NCI-H345 (cell line): ENCODE measurements at regions not wholly inside any gene's neighbourhood (a gene's known extent, or its start where the extent isn't known, plus 50 kb on each side); places are given as distances from the start of the nearest gene placed in this dataset.
A peak's percentile ranks its signal among the peaks of the same experiment; 100 is the strongest.

Experiments used
- DNase-seq: peaks from one replicate; lab custom pipeline; 2025; lab: John Stamatoyannopoulos, UW

DNA sequence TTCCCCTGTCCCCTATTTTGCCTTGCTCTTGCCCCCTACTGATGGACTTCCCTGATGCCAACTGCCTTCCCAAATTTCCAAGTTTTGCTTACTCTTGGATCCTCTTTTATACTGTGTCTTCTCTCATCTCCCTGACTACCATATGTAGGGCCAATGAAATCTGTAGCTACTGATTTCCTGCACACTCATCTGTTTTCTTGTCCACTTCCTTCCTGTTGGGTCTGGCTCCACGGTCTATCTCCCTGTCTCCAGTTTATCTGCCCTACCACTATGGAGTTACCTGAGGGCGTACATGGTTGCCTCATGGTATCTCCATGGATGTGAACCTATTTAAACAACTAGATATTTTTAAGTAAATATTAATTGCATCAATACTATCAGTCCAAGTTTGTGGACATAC lies 140.3 kb upstream of the MCHR2 start:
- DNase-seq = no peak

DNA sequence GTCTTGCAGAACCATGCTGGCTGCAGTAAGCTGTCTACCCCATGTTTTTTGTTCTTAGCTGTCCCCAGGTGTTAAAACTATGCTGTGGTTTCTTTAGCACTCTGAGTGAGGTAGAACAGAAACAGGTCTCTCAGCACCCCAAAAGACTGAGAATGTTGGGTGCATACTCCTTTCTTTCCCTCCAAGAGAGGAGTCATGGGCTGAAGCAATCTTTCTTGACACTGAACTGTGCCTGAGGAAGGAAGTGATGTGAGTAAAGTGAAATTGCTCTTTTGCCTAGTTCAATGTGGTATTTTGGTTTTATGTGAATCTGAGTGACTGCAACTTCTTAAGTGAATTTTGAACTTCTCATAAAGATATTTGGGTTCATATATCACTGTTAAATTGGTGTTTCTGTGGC lies 138.0 kb upstream of the MCHR2 start:
- no peak for DNase-seq

DNA sequence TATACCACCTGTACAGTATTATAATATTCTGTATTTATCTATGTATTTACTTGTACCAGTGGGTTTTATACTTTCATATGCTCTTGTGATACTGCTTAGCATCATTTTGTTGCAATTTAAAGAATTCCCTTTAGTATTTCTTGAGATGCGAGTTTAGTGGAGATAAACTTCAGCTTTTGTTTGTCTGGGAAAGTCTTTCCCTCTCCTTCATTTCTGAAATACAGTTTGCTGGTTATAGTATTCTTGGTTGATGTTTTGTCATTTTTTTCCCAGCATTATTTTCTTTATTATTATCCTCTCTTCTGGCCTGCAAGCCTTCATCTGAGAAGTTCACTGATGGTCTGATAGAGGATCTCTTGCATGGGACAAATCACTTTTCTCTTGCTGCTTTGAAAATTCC lies 136.6 kb upstream of the MCHR2 start:
- DNase-seq = no peak

DNA sequence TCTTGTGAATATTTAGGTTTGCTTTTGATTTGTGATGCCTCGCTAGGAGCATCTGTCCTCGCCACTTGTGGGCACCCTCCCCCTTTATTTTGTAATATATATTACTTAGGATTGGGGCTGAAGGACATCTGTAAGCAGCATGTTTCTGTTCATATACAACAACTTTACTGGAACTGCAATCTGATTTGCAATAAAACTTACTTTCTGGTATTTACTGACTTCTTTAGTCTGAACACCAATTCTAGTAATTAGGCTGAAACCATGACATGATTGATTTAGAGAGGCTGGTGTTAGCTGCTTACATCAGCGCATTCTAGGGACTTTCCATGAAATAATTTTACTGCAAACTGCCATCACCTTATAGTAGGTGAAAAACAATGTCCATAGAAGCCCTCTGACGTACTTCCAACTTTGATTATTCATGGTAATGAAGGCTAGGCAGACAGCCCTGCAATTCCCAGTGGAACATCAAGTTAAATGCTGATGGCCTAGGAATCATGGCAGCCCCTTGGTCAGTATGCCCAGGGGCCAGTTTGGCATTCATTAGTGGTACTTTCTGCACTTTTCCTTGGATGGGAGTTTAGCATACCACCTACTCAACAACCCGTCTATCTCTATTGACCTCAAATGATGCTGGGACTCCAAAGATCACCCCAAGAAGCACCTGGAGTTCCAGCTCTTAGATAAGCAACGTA lies 132.9 kb upstream of the MCHR2 start:
- no peak for DNase-seq

DNA sequence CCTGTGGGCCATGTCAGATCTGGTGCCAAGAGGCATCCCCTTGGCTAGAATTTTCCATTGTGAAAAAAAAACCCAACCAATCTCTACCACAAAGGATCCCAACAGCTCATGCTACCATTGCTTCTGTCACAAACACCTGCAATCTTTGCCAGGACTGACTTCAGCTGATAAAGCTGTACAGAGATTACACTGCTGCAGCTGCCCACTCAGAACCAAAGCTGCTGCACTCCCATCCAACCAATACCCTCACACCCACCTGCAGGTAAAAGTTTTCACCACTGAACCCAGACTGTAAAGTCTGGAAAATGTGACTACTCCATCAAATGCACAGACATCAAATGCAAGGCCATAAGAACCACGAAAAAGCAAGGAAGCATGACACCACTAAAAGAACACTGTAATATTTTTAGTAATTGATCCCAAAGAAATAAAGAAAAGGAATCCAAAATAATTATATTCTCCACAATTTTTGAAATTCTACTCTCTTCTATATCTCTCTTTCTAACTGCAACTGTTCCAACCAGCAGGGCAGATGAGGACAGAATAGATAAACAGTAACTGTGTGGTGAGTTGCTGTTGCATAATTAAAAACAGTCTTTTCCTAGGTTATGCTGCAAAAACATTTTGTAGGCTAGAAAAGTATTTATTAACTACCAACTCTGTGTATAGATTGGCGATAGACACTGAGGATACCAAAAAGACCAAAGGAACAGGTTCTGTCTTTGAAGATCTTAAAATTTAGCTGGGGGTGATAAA lies 128.0 kb upstream of the MCHR2 start:
- no peak for DNase-seq

DNA sequence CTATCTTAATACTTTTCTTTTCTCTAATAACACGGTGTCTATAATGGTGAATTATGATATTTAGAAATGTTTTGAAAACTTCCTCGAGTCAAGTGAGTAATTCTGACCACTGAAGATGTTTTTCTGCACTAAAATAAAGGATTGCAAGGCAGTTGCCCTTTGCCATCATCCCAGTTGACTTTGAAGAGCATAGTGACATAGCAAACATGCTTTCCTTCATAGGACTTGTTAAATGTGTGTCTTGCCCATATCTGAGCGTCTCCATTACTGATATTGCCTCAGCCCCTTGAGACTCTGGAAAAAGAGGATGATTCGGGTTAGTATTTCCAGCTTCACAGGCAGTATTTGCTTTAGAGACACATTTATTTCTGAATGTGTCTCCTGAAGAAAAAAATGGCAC lies 125.2 kb upstream of the MCHR2 start:
- no peak for DNase-seq

DNA sequence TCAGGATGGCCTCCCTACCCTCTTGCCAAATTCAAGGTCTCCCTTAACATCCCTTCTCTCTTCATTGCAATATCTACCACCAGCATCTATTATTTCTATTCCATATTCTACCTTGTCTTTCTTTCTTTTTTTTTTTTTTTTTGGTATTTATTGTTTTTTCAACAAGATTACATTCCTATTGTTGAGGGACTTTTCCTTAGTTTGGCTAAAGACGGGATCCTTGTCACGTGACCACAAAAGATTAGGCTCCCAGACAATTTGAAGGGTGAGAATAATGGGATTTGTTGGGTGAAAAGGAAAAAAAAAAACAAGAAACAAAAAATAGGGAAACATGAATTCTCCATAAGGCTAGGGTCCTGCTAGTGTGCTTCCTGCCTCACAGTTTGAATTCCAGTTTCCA lies 124.3 kb upstream of the MCHR2 start:
- DNase-seq = no peak

DNA sequence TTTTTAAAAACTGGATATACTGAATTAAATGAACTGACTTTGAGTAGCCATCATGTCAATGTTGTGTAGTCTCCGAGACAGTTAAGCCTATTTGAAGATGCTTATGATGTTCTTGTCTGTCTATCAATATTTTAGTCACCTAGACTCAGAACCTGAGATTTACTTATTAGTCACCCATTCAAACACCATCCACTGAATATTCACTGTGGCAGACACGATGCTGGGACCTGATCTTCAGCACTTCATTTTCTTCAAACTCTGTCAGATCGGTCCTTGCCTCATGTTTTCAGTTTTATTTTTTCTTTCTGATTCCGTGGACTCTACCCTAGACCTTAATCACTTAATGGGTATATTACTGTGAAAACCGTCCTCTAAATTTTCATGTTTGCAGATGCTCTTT lies 123.7 kb upstream of the MCHR2 start:
- no peak for DNase-seq

DNA sequence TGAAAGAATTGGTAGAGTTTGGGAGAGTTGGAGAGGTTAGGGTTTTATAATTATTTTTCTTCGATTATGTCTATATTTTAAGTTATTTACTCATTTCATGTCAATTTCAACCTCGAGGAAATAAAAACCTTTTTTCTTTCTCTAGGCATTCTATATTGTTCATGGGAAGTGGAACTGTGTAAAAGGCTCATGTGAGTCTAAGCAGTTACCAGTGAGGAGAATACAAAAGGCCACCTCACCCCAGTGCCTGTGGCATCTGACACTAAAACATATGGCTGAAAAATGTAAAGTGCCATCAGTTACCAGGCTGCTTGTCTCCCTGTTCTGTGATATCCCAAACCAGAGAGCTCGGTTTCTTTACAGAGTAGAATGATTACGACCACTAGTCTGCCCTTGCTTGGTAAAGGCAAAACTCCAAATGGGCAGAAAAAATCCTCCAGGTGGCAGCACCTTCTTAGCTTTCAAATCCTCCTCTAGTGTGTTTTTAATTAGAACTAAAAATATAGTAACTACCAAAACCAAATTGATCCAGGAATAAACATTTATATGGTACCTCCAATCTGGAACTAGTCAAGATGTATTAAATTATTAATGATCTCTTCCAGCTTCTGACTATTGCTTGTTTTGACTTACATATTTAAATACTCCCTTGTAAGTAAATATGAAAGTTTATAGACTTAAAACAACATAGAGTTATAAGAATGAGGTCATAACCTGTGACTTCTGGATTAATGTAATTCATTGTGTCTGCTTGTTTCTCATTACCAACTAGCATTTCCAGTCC lies 122.6 kb upstream of the MCHR2 start:
- peak; percentile 69 for DNase-seq

DNA sequence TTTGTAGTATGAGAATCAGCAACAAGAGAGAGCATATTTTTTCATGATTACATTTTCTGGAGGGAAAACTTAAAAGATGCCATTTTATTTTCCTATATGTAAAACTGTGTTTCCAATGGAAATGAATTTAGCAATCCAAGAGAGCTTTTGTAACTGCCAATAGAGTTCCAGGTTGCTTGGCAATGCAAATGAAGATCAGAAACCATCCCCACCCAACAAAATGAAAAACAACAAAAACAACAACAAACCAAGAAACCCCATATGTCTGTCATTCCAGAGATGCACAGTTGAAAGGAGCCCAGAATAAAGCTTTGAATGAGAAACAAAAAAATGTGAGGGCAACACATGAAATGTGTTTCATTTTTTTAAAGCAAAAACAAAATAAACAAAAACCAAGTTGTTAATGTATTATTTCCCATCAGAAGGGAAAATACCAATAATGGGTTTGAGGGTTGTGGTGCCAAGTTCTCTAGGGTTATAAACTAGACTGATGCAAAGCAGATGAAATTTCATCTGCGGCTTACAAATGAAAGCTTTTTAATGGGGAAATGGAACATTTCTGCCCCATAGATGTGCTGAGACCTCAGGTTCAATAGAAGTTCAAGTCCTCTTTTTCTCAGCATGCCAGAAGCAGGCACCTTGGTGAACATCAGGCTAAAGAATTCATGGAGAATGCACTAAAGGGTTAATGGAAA lies 121.5 kb upstream of the MCHR2 start:
- no peak for DNase-seq

DNA sequence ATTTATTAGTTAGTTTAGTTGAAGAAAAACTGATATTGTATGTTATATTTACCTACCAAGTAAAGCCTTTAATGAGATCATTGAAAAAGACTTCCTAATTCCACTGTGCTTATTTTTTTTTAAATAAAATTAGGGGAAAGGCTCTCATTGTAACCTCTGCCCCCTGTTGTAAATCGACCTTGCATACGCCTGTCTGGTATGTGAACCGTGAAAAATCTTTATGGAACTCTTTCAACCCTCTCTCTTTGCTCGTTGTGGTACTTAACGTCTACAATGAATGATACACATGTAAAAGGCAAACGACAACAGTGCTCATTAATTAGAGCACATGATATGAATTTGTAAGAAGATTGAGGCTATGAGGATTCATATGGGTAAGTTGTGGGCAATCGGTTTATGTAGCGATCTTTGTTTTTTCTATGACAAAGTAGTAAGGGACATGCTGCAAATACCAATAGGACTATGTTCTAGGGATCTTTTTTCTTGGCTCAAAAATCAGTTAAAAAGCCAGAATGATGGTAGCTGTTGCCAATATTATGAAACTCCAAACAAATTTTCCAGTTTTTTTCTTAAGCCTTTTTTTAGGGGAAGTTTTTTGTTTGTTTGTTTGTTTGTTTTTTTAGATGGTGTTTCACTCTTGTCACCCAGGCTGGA lies 119.0 kb upstream of the MCHR2 start:
- no peak for DNase-seq

DNA sequence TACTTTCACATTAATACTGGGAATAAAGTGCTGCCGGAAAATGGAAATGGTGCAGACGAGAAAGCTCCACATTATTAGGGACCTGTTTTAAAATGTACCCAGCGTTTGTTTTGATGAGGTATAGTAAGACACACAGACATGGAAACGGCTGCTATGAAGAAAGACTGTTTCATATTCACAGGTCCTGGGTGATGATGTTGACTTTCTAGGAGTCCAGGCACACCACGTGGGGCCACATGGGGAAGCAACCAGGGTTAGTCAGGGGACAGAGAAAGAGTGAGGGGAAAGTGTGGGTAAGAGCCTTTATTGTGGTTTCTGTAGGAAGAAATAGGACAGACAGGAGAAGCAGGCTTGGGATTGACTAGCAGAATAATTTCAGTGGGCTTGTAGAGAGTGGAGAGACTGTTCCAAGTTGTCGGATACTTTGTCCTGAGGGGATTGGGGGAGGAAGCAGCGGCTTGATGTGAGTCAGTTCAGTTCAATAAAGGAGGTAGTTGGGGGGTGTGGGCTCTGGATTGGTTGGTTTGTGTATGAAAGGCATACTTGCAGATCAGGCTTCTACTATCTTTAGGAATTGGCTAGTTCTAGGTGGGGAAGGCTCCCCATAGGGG lies 112.0 kb upstream of the MCHR2 start:
- no peak for DNase-seq

DNA sequence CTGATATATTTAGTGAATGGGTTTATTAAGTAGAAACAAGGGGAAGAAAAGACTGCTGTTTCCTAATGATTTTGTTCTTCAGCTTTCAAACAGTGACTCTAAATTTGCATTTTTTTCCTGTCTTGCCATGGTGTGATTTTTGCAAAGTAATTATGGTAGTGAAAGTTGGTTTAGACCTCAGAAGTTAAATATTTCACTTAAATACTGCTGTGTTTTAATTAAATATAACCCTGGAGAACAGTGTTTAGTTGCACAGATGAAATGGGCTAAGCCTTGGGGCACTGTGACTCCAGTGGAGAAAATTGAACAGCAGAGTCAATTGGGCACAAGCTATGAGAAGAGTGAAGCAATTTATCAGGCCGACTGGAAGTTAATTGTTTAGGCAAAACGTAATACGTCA lies 111.1 kb upstream of the MCHR2 start:
- no peak for DNase-seq

DNA sequence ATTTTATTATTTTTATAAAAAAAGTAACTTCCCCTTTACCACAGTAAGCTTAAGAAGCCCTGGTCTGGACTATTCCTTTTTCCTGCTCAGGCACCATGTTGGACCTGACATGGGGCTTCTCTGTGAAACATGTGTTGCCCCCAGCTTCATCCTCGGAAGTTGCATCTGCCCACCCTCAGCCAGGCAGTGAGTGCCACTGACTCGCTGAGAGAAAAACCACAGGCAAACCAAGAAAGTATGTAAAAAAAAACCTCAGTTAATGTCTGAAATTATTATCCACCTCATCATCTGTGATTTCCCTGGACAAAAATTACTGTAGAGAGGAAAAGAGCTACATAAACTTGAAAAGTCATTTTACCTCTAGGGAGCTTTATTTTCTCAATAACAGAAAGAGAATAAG lies 109.9 kb upstream of the MCHR2 start:
- DNase-seq = no peak

DNA sequence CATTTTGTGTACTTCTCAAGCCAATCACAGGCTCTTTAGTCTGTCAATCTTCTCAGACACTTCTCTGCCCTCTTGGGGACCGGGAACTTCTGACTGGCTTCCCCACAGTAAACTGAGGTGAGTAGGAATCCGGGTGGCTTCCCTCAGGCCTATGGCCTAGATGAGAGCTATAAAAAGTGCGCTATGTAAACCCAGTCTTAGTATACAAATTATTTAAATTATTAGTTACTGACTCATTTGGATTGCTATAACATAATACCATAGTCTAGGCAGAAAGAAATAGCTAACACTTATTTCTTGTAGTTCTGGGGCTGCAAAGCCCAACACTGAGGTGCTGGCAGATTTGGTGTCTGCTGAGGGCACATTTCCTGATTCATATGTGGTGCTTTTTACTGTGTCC lies 109.2 kb upstream of the MCHR2 start:
- DNase-seq = no peak

DNA sequence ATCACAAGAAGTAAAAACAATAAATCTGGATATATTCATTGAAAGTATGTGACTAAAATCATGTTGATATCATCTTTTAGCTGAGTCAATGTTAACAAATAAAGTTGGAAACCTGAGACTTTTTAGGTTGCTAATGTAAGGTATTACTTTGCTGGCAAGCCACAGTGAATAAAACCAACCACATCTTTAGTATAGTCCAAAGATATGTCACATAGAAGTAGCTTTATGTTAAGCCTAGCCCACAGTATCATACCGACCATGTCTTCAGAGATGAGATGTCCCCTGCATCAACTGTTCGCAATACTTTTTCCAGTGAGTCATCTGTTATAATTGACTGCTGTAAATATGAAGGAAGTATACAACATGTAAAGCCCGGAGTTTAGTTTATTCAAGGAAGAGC lies 107.6 kb upstream of the MCHR2 start:
- DNase-seq = no peak

DNA sequence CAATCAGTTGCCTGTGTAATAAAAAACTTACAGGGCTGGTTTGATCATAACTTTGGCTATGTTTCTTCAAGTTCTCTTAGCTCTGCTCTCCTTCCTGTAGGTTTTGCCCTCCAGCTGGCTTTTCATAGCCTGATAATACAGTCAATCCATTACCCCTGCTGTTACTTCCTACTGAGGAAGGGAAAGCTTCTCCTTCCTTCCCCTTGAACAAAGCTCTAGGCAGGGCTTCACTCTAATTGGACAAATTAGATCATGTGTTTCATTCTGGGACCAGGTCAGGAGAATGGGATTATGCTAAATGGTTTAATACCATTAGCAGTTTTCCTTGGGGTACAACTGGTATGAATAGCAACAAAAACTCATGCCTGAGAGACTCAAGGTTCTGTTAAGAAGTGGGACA lies 106.8 kb upstream of the MCHR2 start:
- DNase-seq = no peak

DNA sequence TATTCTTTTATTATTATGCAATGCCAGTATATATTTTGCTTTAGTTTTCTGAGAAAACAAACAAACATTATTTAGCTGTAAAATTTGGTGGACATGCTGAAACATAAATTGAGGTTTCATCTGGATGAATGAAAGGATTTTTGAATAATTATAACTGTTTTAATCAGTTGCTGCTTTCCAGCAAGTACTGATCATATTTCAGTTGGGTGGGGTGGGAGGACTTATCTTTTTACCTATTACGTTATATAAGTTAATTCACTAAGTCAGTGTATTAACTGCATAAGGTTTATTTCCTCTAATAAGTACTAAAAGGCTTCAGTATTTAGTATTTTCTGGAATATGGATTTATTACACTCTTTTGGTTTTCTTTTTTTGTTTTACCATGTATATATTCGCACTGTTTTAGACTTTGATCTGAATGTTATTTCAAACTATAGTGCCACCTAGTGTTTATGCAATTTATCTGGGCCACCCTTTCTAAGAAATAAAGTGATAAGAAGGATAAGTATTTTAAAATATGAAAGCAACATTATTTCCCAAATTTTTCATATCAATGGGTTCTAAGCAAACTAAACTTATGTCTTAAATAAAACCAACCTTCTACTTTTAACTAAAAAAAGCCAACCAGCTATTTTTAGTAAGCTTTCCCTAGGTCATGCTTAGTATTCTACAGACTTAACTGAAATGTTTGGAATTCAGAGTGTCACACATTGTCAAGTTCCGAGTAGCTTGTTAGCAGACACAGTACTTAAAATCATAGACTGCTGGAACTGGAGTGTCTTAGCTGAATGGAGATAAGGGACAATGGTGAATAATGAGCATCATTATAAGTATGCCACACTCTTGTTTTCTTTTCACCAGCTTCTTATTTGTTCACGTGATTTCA lies 105.4 kb upstream of the MCHR2 start:
- peak; percentile 24 for DNase-seq

DNA sequence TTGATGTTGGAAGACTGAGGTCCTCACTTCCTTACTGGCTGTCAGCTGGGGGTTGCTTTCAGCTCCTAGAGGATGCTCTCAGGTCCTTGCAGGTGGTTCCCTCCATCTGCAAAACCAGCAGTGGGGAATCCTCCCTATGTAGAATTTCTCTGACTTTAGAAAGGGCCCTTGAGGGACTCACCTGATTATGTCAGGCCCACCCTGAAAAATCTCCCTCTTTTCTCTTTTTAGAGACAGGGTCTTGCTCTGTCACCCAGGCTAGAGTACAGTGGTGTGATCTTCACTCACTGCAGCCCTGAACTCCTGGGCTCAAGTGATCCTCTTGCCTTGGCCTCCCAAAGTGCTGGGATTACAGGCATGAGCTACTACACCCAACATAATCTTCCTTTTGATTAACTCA lies 102.9 kb upstream of the MCHR2 start:
- DNase-seq = no peak

DNA sequence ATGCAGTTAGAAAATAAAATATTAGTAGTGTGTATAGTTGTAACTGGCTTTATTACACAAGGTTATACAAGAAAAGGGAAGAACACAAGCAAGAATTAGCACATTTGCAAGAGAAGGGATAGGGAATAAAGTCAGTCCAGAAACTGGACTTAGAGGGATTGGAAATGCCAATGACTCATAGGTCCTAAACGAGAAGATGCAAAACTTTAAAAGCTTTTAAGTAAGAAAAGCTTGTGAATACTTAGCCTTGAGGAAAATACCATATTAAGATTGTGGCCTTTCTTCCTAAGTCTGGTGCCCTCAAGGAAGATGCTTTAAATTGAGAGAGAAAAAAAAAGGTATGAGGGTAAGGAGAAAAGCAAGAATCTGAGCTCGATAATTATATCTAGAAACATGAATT lies 102.3 kb upstream of the MCHR2 start:
- DNase-seq = no peak

DNA sequence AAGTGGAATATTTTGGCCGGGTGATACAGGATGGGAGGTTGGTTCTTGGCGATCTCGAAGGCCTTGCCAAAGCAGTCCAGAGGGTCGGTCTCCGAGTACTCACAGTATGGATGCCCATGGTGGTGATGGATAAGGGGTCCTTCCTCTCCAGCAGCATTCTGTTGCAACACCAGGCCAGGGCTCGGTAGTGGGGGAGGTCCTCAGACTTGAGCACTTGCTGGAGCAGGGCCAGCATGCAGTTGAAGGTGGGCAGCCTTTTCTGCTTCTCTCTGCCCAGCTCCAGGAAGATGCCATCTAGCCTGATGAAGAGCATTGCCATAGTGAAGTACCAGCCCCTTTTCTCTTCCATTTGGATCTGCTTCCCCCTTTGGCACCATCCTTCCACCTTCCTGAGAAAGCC lies 99.4 kb upstream of the MCHR2 start:
- no peak for DNase-seq
